UCSD-AML1 (cell line): ENCODE measurements at regions not wholly inside any gene's neighbourhood (a gene's known extent, or its start where the extent isn't known, plus 50 kb on each side); places are given as distances from the start of the nearest gene placed in this dataset.

Experiments used
- DNase-seq: peaks from one replicate; lab custom pipeline; 2025; ENCODE audit not compliant: unreplicated experiment; lab: John Stamatoyannopoulos, UW

GRCh38 chr1:90561103-90561783 is 155.9 kb downstream of the BARHL2 start:
- no peak for DNase-seq

- DNase-seq: no peak
Measured at GRCh38 chr1:90558754-90559378, 158.2 kb downstream of the BARHL2 start.

- no peak for DNase-seq
Measured at GRCh38 chr1:90558126-90558525, 159.0 kb downstream of the BARHL2 start.

- no peak for DNase-seq
Measured at GRCh38 chr1:90557706-90558105, 159.4 kb downstream of the BARHL2 start.

GRCh38 chr1:90550626-90551406 is 166.3 kb downstream of the BARHL2 start:
- no peak for DNase-seq

- DNase-seq: no peak
Measured at GRCh38 chr1:90544356-90544755, 172.7 kb downstream of the BARHL2 start.

GRCh38 chr1:90537606-90538362 is 179.3 kb downstream of the BARHL2 start:
- no peak for DNase-seq

GRCh38 chr1:90534663-90535295 is 182.3 kb downstream of the BARHL2 start:
- DNase-seq: no peak

GRCh38 chr1:90534116-90534515 is 183.0 kb downstream of the BARHL2 start:
- DNase-seq: no peak

GRCh38 chr1:90526954-90527353 is 190.1 kb downstream of the BARHL2 start:
- DNase-seq: no peak

GRCh38 chr1:90522432-90522831 is 194.7 kb downstream of the BARHL2 start:
- no peak for DNase-seq

GRCh38 chr1:90513956-90514355 is 203.1 kb downstream of the BARHL2 start:
- DNase-seq: no peak

- no peak for DNase-seq
Measured at GRCh38 chr1:90512441-90512840, 204.7 kb downstream of the BARHL2 start.

- DNase-seq: no peak
Measured at GRCh38 chr1:90510143-90510542, 207.0 kb downstream of the BARHL2 start.

GRCh38 chr1:90509225-90510048 is 207.7 kb downstream of the BARHL2 start:
- no peak for DNase-seq

- DNase-seq: no peak
Measured at GRCh38 chr1:90508376-90509167, 208.5 kb downstream of the BARHL2 start.

GRCh38 chr1:90507173-90507572 is 209.9 kb downstream of the BARHL2 start:
- no peak for DNase-seq

GRCh38 chr1:90505806-90506205 is 211.3 kb downstream of the BARHL2 start:
- DNase-seq: no peak

- DNase-seq: no peak
Measured at GRCh38 chr1:90504509-90504908, 212.6 kb downstream of the BARHL2 start.
